Stimulated activated CD4-positive, alpha-beta T cell treated with anti-CD3 and anti-CD28 coated beads, Interleukin-1b, Interleukin-23, amount 100 ng/mL, for 4 hours (primary cell): ENCODE measurements at regions not wholly inside any gene's neighbourhood (a gene's known extent, or its start where the extent isn't known, plus 50 kb on each side); places are given as distances from the start of the nearest gene placed in this dataset.

Experiments
- DNase-seq, 2 donors: peaks; one replicate each; pipeline ENCODE4 v3.0.0-alpha.2; 2020; ENCODE audit warnings: low read depth in 2 of 2

DNA sequence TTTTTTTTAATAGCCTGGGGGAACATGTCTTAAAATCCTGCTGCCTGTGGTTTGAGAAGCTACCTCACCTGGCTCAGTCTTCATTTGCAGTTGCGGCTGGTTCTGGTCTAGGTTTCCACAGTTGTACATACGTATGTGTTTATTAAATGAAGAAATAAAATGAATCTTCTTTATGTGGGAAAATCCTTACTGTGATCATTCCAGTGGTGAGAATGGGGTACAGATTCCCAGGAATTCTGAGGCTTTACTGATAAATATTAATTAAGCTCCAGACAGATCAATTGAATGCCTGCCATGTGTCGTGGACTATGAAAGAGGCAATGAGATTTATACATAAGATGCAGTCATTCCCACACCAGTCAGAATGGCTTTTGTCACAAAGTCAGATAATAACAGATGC is 356.1 kb upstream of the GRM7 start:
- DNase-seq: no peak

DNA sequence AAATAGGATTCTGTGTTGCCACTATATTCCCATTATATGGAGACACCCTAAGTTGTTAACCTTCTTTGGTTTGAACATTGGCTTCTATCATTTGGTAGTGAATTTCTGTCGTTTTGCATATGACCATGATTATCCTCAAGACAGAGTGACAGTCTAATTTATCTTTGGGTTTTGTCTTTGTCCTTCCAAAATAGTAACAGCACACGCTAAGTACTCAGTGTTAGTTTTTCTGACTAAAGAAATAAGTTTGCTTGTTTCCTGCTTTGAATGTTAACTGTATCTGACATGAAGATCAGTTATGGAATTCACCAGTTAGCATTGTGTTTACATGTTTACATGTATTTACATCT is 352.5 kb upstream of the GRM7 start:
- no peak for DNase-seq

DNA sequence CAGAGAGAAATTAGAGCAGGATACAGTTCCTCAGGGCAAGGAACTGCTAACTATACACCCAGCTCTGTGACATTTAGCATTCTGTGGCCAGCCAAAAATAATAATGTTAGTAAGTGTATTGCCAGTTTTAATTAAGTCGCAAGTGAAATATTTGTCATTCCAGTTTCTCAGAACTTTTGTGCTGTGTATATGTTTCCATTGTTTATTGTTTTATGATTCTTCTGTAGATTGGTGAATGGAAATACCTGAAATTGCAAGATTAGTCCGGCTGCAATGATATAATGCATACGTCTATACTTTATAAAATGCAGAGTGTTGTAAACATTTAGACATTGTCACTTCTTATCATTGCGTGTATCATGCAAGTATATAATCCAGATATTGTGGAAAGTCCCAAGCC is 351.3 kb upstream of the GRM7 start:
- no peak for DNase-seq

DNA sequence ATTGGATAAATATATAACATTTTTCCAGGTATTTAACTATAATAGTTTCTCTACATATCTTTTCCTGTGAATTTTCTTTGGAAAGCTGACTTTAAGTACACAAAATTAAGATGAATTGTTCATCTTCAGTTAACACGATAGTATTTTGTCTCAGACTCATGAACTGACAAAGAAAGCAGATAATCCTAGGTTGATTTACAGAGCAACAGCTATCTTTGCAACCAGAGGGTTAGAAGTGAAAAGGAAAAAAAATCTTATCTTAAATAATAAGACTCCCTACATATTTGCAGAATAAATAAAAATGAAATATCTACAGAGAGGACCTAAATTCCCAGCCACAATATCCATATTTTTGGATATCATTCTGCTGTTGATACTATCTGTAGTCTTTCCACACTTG is 350.2 kb upstream of the GRM7 start:
- DNase-seq: no peak

DNA sequence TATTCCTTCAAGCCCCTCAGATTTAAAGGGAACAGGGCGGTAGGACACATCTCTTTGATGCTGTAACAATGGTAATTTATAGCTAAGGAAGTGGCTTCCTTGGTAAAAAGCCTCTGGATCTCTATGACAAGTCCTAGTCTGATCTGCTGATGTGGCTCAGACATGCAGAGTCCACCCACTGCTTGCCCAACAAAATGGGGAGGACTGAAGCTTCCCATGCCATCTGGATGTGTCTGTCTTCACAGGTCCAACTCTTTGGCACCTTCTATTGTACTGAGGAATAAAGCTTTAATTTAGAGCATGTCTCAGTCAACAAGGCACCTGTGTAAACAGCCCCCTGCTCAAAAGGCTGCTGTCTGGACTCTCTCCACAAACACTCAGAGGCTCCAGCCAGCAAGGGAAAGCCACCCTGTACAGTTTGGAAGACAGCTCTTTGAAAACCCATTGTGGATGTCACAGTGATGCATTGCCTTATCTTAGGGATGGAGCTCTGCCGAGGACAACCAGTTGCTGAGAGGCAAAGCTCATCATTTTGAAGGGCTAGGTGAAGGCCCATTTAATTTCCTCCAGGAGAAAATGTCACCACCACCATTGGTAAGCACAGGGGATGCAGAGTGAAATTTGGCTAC is 348.6 kb upstream of the GRM7 start:
- no peak for DNase-seq

DNA sequence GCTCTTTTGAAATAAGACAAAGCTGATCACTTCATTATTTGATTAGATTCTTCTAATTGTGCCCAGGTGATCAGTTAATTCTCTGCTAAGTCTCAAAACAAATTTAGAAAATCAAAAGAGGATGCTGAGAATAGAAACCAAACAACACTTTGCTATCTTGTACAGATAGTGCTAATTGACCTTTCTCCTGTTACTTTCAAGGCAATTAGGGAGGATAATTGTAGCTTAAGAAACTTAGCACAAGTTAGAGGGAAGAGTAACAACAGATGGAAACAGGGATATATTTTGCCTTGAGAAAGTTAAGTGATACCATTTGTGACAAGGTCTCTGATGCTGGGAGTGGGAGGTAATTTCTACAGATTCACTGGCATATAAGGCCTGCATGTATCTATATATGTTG is 344.8 kb upstream of the GRM7 start:
- no peak for DNase-seq

DNA sequence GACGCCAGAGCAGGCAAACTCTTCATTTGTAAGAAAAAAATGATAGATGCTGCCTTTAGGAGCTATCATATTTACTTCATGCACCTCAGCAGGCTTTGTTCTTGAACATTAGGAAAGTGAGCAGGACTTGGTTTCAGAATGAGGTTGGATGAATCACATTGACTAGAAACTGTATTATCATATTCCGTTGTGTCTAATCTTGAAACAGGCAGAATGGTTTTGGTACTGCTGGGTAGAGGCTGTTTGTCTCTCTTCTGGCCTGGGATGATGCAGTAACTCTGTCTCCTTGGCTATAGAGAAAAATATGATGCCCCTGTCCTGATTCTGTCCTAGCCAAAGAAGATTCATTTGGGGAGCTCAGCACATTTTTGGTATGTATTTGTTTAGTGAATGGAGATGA is 344.2 kb upstream of the GRM7 start:
- DNase-seq: no peak

DNA sequence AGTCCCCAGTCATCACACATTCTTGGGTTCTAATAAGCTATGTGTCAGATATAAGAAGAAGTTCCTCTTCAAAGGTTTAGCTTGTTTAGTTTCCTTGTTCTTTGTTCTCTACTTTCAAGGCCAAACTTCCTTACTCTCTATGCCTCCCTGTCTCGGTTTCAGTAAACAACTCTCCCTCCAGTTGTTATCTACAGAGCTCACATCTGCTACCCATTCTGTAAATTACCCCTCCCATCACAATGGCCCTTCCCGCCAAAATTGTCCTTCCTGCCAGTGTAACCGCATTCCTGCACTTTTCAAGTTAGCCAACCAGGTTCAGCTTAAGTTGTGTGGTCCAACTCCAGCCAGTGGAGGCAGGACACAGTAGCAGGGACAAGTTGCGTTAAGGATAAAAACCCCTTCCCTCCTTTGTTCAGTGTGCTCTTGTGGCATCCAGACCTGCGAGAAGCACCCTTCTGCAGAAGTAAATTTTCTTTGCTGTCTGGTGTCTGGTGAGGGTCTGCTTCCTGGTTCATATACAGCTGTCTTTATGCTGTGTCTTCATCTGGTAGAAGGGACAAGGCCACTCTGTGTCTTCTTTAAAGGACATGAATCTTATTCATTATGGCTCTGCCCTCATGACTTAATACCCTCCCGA is 342.1 kb upstream of the GRM7 start:
- DNase-seq: no peak

DNA sequence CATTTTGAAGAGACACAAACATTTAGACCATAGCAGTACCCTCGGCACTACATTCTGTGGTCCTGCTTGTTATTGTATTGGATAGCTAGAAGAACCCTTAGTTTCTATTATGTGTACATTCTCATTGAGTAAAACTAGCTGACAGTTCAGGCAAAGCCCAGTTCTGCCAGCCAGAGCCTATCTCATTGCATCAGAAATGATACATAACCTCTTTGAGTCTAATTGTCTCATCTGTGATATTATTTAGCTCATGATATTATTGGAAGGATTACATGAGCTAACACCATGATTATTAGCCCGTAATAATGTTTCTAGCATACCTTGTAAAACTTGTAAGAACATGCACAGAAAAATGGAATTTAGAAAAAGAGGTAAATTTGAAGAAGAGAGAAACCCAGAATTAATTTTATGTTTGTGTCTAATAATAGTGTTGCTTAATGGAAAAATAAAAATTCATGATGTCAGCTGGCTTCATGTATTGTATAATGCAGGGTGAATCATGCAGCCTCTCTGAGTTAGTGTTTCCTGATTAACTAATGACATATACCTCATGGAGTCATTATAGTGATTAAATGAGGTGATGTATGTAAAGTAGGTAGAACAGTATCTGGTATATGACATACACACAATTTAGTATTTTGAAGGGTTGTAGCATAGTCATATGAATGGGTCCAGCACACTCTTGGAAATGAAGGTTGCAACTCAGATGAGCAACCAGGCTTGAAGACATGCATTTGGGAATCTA is 339.4 kb upstream of the GRM7 start:
- no peak for DNase-seq

DNA sequence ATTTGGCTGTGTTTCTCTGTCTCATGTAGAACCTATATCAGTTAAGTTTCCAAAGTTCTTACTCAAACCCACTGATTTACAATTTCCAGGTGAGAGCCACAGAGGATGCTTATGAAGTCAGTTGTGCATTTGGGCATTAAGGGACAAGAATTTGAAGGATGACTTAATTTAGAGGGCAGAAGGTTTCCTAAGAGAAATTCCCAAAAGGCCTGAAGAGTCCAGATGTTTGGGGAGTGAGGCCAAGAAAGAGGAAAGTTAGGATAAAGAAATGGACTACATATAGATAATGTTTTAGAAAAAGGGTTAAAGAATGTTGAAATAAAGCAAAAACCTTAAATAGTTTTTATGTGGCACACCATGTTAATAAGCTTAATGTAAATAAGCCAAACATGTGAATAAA is 338.7 kb upstream of the GRM7 start:
- DNase-seq: no peak

DNA sequence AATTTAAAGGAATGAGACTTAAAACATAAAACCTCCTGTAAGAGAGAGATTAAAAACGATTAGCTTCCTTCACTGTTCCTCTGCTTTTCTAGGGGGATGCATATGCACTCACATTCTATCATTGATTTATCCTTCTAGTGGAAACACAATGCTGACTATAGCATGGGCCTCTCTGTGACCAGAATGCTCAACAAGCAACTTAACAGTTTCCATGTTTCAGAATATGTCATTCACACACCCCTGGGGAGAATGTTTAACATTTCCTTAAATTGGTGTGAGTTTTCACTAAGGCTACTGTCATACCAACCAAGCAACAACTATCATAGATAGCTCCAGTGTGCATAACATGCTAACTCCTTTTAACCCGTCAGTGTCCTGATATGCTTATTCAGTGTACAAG is 337.9 kb upstream of the GRM7 start:
- no peak for DNase-seq

DNA sequence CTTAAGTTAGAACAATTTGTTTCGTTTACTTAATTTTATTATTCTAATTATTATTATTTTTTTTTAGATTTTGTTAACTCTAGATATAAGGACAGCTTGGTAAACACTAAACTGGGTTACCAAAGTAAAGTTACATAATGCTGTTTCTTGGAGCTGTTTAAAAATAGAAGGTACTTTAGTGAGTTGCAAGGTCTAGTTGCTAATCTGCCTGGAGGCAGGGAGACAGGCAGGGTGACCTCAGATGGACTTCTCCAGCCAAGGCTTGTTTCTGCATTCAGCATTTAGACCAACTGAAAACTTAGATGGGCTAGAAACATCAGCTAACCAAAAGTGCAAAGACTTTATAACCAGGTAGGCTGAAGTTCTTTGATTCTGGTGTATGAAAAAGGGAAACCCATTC is 336.4 kb upstream of the GRM7 start:
- no peak for DNase-seq

DNA sequence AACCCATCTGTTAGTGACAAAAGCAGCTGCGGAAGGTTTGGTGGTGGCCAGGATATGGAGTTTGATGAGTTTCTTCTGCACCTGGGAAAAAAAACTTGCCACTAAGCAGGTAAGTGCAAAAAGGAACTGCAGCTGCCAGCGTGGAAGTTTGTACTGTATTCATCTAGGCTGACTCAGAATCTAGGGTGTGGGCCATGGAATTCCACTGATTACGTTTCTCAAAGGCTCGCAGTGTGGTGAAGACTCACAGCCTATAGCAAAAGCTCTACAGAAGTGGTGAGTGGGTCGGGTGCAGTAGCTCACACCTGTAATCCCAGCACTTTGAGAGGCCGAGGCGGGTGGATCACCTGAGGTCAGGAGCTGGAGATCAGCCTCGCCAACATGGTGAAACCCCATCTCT is 334.6 kb upstream of the GRM7 start:
- no peak for DNase-seq

DNA sequence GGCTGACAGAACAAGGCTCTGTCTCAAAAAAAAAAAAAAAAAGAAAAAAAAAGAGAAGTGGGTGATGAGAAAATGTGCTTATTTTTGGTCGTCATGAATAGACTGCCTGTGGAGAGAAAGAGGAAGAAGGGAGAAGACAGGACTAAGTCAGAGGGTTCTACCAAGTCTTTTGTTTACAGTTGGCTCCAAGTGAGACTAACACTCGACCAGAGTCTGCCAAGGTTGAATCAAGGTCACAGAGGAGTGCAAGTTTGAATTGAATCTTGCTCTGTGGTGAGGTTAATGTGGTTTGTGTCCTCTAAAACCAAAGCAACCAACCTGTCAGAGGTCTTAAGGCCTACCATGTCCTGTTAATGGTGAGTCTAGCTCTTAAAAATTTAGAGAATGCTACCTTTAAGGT is 334.1 kb upstream of the GRM7 start:
- no peak for DNase-seq

DNA sequence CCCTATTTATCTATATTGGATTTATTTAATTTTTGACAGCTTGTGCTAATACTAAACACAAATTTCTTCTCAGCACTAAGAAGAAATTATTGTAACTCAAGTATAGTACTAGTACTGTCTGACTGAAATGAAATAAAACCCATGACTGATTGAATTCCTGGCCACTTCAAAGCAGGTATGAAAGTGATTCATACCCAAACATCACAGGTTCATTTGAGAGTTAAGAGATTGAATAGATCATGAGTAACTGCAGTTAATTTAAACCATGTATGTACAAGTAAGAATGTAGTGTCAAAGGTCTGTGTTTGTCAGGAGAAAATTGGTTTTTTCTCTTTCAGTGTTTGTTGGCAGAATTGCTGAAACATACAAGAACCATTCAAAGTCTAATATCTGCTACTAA is 332.0 kb upstream of the GRM7 start:
- DNase-seq: no peak

DNA sequence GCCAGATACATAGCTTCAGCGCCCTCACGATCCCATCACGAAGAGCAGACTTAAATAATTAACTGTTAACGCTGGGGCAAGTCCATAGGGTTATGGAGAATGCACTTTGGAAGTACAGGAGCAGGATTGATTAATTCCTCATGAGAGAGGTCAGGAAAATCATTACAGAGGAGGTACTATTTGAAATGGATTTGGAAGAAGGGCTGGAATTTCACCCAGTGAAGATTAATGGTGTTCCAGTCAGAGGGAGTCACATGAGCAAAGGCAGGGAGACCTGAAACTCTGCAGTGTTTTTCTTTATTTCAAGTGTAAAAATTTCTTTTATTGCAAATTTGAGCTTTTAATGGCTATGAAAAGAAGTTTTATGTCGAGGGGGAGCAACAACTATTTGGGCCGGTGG is 329.8 kb upstream of the GRM7 start:
- no peak for DNase-seq

DNA sequence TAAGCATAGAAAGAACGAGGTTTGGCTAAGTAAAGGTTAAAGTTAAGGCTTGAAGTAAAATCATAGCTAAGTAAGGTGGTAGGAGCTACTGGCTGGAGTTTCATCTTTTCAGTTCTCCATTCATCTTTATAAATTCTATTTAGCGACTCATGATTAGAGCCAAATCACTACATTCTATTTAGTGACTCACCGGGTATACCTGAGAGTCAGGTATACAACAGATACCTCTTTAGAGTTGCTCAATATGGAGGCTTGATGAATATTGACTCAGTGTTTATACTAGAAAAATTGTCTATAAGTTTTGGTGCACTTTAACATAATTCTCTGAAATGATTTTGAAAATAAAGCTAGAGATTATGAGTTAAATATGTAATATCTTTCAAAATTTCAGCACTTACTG is 328.8 kb upstream of the GRM7 start:
- DNase-seq: no peak

DNA sequence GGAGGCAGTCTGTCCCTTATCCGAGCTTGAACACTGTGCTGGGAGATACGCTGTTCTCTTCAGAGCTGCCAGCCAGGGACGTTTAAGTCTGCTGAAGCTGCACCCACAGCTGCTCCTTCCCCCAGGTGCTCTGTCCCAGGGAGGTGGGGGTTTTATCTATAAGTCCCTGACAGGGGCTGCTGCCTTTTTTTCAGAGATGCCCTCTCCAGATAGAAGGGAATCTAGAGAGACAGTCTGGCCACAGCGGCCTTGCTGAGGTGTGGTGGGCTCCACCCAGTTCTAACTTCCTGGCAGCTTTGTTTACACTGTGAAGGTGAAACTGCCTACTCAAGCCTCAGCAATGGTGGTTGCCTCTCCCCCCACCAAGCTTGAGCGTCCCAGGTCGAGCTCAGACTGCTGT is 319.9 kb upstream of the GRM7 start:
- no peak for DNase-seq

DNA sequence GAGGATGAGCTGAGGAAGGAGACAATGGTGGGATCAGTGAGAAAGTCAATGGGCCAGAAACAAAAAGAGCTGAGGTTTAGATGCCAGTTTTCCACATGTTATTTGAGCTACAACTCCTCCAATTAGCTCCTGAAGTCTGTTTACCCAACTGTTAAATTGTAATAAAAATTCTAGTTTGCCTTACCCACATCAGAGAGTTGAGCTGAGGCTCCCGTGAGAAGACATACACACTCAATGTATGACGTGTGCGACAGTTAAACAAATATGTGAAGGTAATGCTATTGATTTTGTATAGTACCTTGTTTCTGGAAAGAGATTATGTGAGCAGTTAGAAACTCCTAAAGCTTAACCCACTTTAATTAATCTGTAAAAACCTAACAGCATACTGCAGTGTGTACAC is 318.1 kb upstream of the GRM7 start:
- no peak for DNase-seq

DNA sequence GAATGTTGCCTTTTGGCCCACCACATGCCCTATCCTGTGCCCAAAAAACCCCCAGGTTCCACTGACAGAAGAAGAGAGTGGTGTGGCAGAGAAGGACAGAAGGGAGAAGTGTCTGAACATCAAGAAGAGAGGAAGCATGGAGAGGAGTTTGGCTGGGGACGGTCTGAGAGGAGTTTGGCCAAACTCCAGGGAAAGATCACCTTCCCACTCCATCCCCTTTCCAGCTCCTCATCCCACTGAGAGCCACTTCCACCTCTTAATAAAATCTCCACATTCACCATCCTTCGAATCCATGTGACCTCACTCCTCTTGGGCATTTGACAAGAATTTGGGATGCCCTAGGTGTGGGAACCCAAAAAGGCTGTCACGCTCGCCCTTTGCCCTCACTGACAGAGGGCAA is 311.6 kb upstream of the GRM7 start:
- DNase-seq: no peak

DNA sequence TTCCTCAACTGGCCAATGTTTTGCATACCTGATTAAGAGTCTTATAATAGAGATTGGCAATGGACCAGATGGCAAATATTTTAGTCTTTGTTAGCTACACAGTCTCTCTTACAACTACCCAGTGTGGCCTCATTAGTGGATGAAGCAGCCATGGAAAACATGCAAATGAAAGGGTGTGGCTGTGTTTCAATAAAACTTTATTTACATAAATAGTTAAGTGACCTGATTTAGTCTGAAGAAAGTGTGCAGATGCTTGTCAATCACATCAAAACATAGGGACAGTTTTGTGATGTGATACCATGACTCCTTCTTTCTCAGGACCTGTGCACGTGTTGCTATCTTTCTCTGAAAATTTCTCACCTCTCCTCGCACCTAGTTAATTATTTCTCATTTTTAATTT is 309.8 kb upstream of the GRM7 start:
- DNase-seq: no peak

DNA sequence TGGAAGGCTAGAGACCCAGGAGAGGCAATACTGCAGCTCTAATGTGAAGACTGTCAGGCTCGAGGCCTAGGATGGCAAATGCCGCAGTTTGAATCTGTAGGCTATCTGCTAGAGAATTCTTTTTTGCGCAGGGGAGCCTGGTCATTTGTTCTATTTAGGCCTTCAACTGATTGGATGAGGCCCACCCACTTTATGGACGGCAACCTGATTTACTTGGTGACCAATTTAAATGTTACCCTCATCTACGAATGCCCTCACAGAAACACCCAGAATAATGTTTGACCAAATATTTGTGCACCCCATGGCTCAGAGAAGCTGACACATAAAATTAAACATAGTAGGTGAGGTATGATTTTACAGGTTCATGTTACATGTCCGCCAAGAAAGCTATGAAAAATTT is 300.7 kb upstream of the GRM7 start:
- DNase-seq: no peak

DNA sequence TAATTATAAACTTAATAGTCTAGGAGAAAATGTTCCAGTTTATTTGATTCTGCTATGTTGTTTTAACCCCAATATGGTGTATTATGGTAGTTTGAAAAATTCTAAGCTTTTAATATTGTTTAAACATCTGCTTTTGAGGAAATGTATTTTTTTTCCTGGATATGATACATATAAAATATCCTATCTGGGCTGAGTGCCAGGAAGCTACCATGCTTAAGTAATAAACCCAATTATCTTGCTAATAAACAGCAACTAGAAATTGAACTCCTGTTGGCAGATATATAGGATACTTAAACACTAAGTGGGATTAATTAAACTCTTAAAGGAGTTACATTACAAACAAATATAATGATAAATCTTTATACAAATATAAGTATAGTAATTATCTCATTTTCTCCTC is 293.7 kb upstream of the GRM7 start:
- no peak for DNase-seq
